ENCODE measurements at regions not wholly inside any gene's neighbourhood (a gene's known extent, or its start where the extent isn't known, plus 50 kb on each side); places are given as distances from the start of the nearest gene placed in this dataset.
"Not testable (repeated sequence)": the region's sequence is repeated elsewhere in the genome, so short reads cannot be mapped to it uniquely, and the experiment has no call there.

DNA sequence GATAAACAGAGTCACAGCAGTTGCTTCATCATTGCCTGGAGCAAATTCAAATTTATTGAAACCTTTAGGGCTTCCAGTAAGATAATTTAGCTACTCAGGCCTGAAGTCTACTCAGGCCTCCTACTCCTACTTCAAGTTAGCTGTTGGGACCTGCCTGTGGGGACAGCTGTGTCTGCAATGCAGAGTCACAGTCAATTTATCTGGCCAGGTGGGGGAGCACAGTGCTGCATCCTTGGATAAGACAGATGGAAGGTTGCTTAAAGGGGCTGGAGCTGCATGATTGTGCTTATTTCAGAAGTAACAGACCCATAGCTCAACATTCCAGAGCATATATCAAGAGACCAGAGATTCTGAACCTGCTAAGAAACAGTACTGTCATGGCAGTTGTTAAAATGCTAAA, 932.1 kb downstream of the QKI start:
- no peak for DNase-seq

DNA sequence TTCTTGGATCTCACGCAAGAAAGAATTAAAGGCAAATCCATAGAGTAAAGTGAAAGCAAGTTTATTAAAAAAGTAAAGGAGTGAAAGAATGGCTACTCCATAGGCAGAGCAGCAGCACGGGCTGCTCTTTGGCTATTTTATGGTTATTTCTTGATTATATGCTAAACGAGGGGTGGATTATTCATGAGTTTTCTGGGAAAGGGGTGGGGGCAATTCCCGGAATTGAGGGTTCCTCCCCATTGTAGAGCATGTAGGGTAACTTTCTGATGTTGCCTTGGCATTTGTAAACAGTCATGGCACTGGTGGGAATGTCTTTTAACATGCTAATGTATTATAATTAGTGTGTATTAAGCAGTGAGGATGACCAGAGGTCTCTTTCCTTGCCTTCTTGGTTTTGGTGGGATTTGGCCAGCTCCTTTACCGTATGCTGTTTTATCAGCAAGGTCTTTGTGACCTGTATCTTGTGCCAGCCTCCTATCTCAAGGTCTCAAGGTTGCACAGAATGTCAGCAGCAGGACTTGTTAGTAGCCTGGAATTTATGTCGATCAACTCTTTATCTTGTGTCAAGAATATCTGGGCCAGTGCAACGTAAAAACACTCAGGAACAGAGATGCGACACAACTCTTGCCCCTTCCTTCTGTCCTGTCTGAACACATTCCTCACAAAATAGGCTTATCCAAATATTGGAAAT, 931.4 kb downstream of the QKI start:
- DNase-seq, result no peak

GRCh38 chr6:164345327-164345726, 930.8 kb downstream of the QKI start:
- no peak for DNase-seq

DNA sequence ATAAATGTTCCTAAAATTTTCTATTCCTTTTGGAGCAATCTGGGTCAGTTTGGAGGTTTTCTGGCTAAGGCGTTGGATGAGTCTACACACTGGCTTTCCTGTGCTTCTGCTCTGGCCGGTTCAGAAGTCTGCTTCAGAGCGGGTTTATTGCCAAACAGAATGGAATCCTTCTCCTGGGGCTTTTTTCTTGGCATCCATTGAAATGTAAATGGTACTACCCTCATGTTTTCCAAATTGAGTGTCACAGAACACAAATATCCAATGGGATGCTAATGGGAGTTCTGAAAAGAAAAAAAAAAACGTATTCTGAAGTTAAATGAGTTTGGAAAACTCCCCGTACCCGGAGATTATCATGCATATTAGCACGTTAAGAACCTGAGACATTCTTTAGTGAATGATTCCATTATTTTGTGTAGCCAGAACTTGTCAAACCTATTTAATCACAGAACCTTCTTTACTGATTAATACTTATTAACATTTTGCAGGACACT, 930.3 kb downstream of the QKI start:
- DNase-seq, result no peak

DNA sequence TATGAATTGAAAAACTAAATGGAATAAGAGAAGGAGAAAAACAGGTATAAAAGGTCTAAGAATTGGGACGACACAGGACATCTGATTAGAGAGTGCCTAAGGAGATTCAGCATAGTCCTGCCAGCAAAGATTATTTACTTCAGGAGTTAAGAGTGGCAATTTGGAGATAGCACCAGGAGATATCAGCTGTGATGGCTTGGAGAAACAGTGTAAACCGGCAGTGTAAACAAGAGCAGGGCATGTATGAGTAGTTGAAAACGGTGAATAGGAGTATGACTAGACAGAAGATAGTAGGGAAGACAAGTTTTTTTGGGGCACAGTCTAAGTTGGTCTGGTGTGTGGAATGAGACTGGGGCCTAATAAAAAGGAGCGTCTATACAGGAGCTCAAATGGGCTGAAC, 924.9 kb downstream of the QKI start:
- not testable (repeated sequence) for DNase-seq

DNA sequence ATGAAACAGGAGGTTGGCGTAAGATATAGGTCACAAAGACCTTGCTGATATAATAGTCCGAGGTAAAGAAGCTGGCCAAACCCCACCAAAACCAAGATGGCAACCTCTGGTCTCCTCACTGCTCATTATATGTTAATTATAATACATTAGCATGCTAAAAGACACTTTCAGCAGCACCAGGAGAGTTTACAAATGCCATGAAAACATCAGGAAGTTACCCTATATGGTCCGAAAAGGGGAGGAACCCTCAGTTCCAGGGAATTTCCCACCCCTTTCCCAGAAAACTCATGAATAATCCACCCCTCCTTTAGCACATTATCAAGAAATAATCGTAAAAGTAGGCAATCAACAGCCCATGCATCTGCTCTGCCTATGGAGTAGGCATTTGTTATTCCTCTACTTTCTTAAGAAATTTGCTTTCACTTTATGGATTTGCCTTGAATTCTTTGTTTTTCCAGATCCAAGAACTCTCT, 923.4 kb downstream of the QKI start:
- DNase-seq, result no peak

DNA sequence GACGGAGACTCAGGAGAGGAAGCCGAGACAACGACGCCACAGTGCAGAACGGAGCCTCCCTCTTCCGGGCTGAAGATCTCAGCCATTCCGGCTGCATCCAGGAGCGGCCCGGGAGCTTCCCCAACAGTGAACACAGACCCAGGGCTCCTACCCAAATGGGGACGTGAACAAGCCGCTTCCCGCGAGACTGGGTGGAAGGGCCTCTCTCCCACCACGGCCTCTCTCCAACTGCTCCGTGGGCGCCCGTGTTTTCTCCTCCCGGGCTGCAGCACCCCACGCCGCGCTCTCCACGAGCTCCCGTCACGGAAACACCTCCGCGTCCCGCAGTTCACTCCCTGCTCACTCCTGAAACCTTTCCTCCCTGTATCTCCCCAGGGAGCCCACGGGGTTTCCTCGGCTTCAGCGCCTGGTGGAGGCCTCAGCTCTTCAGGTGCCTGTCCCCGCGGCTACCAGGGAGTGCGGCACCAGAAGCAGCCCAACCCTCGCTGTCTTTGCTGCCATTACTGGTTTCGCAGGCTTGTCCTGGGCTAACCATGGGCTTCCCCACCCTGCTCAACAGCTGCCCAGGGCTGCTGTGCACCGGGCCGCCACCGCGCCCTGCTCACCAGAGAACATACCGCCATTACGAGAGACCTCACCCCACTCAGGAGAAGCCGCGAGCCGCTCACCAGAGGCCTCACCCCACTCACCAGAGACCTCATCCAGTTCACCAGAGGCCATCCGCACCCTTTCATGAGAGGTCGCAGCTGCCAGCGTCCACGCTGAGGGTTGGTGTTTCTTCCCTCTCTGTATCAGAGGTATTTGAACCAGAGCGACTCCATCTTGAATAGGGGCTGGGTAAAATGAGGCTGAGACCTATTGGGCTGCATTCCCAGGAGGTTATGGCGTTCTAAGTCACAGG, 922.8 kb downstream of the QKI start:
- DNase-seq, result no peak

DNA sequence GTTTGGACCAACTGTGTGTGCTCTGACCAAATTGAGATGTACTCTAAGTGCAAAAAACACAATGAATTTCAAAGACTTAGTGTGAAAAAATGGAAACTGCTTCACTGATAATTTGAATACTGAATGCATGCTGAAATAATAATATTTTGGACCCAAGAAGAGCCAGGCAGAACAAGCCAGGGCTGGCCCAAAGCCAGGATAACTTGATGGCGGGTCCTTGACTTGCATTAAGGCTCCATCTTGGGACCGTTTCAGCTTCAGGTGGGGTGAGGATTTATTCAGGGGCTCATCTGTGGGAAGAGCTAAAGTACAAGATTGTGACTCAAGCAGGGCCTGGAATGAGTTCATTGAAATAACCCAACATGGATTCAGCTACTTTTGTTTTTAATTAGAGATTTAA, 921.9 kb downstream of the QKI start:
- DNase-seq, result no peak

- no peak for DNase-seq
Measured at GRCh38 chr6:164331026-164331425, 916.5 kb downstream of the QKI start.

DNA sequence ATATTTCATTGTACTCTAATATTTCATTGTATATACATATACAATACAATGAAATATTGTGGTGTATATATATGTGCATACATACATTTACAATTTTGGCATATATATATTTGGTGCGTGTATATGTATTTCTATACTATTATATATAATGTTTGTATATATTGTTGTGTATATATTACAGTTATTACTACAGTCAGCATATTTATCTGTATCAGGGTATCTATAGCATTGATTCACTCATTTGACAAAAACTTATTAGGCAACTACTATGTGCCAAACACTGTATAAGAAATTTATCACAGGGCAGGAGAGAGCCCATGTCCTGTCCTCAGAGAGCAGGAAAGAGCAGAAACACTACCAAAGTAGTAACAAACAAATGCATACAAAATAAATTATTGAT, 910.6 kb downstream of the QKI start:
- no peak for DNase-seq

DNA sequence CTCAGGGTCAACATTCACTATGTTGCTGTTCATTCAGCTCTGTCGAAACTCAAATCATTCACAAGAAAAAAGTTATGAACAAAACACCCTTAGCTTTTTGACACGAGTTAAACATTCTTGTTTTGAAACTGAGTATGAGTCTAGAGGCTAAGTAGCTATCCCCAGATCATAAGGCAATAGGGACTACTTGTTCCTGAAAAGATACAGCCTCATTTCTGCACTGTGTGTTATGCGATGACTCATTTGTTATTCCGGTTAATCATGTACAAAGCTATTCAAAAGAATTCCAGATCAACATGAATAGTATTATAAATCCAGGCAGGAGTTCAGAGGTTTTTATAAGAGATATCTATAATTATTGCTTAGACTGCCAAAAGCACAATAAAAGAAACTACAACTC, 908.0 kb downstream of the QKI start:
- DNase-seq, result no peak

- DNase-seq, result no peak
Measured at GRCh38 chr6:164321297-164321696, 906.8 kb downstream of the QKI start.

- DNase-seq, result no peak
Measured at GRCh38 chr6:164315376-164315775, 900.9 kb downstream of the QKI start.

- DNase-seq, result no peak
Measured at GRCh38 chr6:164308339-164308738, 893.8 kb downstream of the QKI start.

GRCh38 chr6:164303102-164303964, 888.8 kb downstream of the QKI start:
- DNase-seq, result no peak

DNA sequence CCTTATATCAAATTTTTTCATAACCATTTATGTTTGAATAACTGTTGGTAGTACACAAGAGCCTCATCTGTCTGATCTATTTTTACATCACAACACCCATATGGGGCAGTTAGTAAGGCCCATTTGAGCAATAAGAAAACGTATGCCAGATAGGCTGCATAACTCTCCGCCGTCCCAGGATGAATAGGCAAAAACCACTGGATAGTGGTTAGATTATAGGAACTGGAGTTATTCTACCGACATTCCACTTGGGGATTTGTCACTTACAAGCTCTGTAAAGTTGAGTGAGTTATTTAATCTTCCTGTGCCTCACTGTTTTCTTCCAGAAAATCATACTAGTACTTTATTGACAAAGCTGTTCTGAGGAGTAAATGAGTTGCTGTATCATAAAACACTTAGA, 881.9 kb downstream of the QKI start:
- DNase-seq, result no peak

DNA sequence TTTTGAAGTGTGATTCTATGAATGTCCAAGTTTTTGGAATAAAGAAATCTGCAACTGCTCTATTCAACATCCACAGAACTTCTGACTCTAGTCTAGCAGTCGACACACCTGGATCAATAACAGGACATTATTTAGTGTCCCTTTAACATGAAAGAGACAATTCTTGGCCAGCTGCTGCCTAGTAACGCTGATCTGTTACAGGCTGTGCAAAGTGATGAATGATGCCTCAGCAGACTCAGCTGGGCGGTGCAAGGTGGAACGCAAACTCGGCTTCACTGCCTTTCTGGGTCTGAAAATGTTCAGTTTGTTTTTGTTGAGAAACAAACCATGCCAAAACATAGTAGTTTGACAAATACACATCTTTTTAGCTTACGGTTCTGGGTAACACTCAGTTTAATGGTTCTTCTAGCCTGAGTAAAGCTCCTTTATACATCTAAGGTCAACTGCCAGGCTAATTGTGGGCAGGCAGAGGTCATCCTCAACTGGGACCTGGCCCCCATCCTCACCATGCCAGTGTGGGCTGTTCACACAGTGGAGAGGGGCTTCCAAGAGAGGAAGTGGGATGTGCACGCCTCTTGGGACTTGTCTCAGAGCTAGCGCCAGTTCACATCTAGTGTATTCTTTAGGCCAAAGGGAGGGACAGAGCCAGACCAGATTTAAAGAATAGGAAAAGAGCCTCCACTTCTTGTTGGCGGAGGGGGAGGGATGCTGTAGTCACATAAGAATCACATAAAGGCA, 879.7 kb downstream of the QKI start:
- DNase-seq, result no peak

GRCh38 chr6:164291224-164291623, 876.7 kb downstream of the QKI start:
- DNase-seq, result no peak

DNA sequence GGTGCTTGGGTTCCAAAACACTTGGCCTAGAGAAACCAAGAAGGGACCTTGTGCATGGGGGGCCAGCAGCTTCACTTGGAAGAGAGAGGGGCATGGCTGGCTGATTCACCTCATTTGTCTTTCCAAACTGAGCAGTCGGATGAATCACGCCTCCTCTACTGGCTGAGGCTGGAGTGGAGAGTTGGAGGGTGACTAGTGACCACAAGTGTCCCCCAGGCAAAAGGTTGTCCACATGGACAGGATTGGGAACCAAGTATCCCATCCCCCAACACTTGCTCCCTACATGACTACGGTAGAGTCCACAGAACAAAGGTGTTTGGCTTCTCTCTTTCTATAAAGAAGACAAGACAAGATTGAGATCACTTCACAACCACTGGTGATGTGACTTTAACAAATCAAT, 875.6 kb downstream of the QKI start:
- no peak for DNase-seq

DNA sequence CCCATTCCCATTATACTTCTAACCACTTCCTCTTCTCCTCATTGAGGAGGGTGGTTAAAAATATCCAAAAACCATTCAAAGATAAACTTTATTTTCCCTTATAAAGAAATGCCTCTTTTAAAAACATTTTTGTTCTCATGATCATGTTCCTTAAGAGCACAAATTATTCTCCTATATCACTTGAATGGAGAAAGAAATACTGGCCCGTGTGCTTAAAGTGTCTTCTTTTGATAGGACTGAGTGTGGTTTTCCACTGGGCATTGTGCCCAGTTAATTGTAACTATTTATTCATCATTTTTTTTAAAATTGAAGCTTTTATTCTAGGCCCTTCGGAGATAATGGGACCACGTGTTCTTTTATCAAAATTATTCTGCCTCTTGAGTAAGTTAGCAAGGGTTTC, 871.5 kb downstream of the QKI start:
- DNase-seq, result no peak

DNA sequence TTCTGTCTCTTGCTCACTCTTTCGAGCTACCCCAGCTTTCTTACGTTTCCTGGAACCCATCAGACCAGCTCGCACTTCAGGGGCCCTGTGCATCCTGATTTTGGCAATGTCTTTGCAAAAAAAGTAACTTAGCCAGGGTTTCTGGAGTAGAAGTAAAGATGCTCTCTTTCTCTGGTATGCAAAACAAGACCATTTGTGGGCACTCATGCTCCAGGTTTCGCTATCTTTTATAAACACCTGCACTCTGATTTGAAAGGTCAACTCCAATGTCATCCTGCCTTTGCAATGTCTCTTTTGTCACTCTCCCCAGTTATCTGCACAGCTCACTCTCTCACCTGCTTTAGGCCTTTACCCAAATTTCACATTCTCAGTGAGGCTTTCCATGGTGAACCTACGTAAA, 869.1 kb downstream of the QKI start:
- DNase-seq, result no peak

DNA sequence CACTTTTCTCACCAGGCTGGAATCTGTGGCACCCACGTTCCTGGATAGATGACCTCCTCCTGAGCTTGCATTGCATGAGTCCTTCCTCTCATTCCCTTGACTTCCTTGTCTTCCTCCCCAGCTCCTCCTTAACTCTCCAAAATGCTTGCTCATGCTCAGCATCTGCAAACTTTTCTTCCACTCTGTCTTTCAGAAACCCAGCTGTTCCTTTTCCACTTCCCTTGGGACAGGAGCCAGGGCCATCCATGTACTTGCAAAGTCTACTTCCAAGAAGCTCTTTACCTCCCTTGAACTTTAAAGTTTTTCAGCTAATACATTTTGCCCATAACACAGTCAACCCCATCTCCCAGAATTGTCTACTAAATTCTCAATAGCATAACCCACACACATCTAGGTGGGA, 861.7 kb downstream of the QKI start:
- DNase-seq, result no peak
